ELF-1 (cell line): ENCODE measurements at regions not wholly inside any gene's neighbourhood (a gene's known extent, or its start where the extent isn't known, plus 50 kb on each side); places are given as distances from the start of the nearest gene placed in this dataset.

ENCODE experiments used
- DNase-seq: peaks from one replicate; pipeline ENCODE4 v3.0.0-alpha.2; 2016; ENCODE audit warnings: low read depth, low spot score

GRCh38 chr2:147792966-147793617 lies 51.7 kb upstream of the ACVR2A start:
- DNase-seq: no peak

- no peak for DNase-seq
Observed at GRCh38 chr2:147790580-147790979, 54.2 kb upstream of the ACVR2A start.

GRCh38 chr2:147789720-147790119 lies 55.1 kb upstream of the ACVR2A start:
- no peak for DNase-seq

GRCh38 chr2:147789287-147789686 lies 55.5 kb upstream of the ACVR2A start:
- no peak for DNase-seq

GRCh38 chr2:147782141-147782930 lies 62.5 kb upstream of the ACVR2A start:
- DNase-seq: no peak

- DNase-seq: no peak
Observed at GRCh38 chr2:147779440-147779839, 65.4 kb upstream of the ACVR2A start.

GRCh38 chr2:147777394-147777793 lies 67.4 kb upstream of the ACVR2A start:
- DNase-seq: no peak

- no peak for DNase-seq
Observed at GRCh38 chr2:147774805-147775204, 70.0 kb upstream of the ACVR2A start.

- no peak for DNase-seq
Observed at GRCh38 chr2:147773479-147773878, 71.3 kb upstream of the ACVR2A start.

- no peak for DNase-seq
Observed at GRCh38 chr2:147772781-147773180, 72.0 kb upstream of the ACVR2A start.

GRCh38 chr2:147763861-147764260 lies 81.0 kb upstream of the ACVR2A start:
- no peak for DNase-seq

- no peak for DNase-seq
Observed at GRCh38 chr2:147760984-147761383, 83.8 kb upstream of the ACVR2A start.

GRCh38 chr2:147759536-147759935 lies 85.3 kb upstream of the ACVR2A start:
- DNase-seq: no peak

GRCh38 chr2:147758821-147759220 lies 86.0 kb upstream of the ACVR2A start:
- DNase-seq: no peak

GRCh38 chr2:147756069-147756468 lies 88.8 kb upstream of the ACVR2A start:
- DNase-seq: peak; percentile 30

- no peak for DNase-seq
Observed at GRCh38 chr2:147740211-147740927, 104.5 kb upstream of the ACVR2A start.

GRCh38 chr2:147739508-147739907 lies 105.3 kb upstream of the ACVR2A start:
- no peak for DNase-seq

- DNase-seq: no peak
Observed at GRCh38 chr2:147718831-147719230, 126.0 kb upstream of the ACVR2A start.

GRCh38 chr2:147716906-147717305 lies 127.9 kb upstream of the ACVR2A start:
- no peak for DNase-seq

- DNase-seq: no peak
Observed at GRCh38 chr2:147715807-147716206, 129.0 kb upstream of the ACVR2A start.

GRCh38 chr2:147714582-147714981 lies 130.2 kb upstream of the ACVR2A start:
- no peak for DNase-seq

GRCh38 chr2:147713349-147713748 lies 131.5 kb upstream of the ACVR2A start:
- DNase-seq: no peak

GRCh38 chr2:147712051-147712450 lies 132.8 kb upstream of the ACVR2A start:
- DNase-seq: no peak
